GM12891 (cell line): ENCODE measurements at regions not wholly inside any gene's neighbourhood (a gene's known extent, or its start where the extent isn't known, plus 50 kb on each side); places are given as distances from the start of the nearest gene placed in this dataset.

Experiments used
- POLR2A ChIP-seq: IDR thresholded peaks from 2 replicates; pipeline ENCODE4 v1.6.1; 2011; ENCODE audit warnings: low read depth, low read length, control low read depth
- POLR2AphosphoS5 ChIP-seq: IDR thresholded peaks from 2 replicates; pipeline ENCODE4 v1.6.1; 2011; ENCODE audit warnings: low read depth, low read length, control low read depth
- POU2F2 ChIP-seq: IDR thresholded peaks from 2 replicates; pipeline ENCODE4 v1.6.1; 2011; ENCODE audit warnings: low read depth, mild to moderate bottlenecking, control low read depth, low read length, moderate library complexity
- SPI1 ChIP-seq: IDR thresholded peaks from 2 replicates; pipeline ENCODE4 v1.6.1; 2011; ENCODE audit warnings: low read depth, low read length, control low read depth

DNA sequence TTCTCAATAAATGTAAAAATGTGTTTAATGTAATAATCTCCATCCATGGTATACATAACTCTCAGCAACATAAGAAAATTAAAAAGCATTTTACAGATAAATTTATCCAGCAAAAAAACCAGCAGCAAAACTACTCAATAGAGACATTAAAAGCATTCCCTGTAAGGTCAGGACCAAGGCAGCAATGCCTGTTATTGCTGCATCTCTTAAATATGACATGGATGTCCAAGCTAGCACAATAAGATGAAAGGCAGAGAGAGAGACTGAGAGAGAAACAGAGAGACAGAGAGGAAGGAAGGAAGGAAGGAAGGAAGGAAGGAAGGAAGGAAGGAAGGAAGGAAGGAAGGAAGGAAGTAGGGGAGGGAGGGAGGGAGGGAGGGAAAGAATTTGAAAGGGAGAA lies 289.0 kb upstream of the PAPPA start:
- TF ChIP-seq POLR2AphosphoS5 (no peak), POLR2A (no peak), SPI1 (no peak), POU2F2 (no peak)
